ENCODE measurements at regions not wholly inside any gene's neighbourhood (a gene's known extent, or its start where the extent isn't known, plus 50 kb on each side); places are given as distances from the start of the nearest gene placed in this dataset.

DNA sequence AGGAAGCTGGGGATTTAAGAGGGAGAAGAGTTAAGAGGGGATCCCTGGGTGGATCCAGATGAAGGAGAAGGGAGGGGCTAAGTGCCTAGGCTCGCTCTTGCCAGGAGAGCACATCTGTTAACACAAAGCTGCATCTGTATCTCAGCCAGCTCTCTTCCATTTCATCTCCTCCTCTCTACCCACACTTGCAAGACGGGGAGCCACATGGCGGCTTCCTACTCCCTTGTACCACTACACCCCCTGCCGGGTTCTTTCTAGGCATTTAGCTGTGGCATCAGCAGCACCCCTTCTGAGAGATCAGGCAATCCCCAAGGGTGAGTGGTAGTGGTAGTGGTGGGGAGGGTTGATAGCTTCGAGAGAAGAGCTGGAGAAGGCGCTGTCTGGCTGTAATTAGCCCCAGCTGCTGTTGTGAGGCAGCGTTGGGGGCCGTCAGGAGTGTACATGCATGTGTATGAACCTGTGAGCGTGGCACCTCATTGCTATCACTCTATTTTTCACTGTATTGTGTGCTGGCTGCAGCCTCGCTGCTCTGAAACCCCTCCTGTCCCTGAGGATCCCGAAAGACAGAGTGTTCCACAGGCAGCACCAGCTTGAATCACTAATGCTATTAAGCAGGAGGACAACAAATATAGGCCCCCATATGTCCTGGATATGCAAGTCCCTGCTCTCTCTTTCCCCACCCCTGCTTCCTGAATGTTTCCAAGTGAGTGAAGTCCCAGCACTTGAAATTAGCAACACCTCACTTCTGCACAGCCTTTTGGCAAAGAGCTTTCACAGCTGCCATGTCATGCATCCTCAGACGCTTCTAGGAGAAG, 73.7 kb downstream of the RTL9 start:
- no peak for DNase-seq

DNA sequence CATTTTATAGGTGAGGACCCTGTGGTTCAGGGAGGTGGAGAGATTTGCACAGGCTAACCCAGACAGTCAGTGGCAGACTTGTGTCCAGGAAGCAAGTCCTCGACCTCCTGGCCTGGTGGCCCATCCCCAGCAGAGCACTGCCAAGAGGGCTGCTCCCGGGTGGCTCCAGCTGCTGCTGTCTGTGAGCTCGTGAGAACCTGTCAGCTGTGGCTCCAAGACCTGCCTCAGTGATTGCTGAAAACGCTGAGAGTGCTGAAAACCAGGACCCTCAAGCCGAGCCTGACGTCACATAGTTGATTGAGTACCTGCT, 74.2 kb downstream of the RTL9 start:
- DNase-seq, result no peak

DNA sequence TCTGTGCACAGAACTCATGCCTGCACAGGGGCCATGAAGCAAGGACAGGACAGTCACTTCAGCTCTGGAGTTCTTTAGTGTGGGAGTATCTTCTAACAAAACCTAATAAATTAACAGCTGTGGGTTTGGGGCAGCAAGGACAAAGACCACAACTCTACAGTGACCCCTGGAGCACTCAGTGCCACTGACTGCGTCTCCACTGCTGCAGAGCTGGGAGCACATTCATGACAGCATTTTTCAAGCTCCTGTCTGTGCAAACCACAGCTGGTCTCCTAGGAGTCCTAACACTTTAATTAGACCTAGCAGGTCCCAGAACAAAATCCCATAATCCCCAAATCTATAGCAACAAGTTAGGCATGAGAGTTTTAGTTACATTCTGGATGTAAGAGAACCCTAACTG, 76.5 kb downstream of the RTL9 start:
- DNase-seq, result no peak

DNA sequence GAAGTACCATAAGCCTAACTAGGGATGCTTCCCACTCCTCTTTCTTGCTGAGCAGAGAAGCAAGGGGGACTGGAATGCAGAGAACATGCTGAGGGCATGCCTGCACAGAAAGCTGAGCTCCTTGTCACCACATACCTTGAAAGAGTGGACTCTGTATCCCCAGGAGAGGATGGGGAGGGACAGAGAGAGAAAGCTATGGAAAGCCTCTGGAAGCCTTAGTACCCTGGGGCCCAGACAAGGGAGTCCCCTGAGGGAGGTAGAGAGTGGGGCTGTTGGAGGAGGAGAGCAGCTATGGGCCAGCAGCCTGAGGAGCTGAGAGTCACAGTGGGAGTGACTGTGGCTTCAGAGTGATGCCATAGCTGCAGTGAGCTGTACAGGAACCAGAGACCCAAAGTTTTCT, 77.9 kb downstream of the RTL9 start:
- no peak for DNase-seq

DNA sequence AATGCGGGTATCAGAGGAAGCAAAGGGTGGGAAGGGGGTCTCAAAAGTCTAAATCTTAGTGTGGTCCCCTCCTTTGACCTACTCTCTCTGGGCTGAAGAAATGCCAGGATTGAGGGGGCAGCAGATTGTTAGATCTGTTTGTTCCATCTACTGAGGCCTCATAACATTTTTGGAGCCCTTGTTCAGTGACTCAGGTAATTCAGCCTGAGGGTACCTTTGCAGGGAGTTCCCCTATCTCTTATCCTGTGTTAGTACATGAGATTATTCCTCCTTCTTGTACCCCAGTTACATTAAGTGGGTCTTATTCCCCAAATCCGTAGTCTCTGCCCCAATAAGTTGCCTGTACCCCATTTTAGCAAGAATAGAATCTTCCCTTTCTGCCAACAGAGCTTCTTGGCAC, 79.0 kb downstream of the RTL9 start:
- DNase-seq, result no peak

DNA sequence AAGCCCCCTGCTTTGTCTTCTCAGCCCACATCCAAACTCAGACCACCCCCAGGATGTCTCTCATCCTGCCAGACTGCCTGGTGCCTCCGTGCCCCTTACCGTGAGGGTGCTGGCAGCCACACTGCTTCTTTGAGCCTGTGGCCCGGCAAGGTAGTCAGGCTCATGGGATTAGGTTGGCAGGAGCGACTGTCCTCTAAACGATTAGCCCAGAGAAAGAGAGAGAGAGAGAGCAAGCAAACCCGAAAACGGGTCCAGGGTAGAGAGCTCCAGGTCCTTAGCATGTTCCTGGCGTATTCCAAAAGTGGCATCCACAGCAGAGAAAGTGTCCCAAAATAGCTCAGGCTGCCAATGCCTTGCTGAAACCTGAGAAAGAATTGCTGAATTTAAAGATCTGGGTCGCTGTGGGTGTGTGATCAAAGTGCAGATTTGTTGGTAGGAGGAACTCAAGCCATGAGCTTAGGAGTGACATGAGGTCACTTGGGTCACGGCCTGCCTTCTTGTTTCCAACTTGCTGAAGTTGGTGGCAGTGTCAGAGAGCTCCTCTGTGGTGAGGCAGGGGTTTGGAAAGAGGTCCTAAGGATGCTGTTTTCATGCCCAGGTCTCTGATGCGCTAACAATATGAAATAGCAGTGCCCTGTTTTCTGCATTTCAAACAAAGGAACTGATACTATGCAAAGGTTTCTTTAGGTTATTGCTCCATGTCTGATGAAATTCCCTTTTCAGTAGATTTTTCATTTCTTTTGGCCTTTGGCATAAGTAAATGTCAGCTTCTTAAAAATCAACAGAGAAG, 81.6 kb downstream of the RTL9 start:
- no peak for DNase-seq

DNA sequence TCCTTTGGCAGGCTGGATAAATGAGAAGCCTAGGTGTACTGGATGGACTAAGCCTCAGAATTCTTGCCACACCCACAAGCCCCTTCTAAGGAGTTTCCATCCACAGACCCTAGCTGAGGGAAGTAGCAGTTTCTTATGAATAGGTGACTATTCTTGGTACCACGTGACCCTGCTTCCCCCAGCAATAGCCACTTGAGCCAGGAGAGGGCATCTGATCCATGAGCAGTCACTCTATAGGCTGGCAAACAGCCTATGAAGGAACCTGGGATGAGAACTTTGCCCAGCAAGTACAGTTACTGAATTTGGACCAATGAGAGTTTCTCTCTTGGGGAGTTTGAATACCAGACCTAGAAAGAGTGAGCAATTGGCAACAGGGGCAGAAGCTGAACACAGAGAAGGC, 84.0 kb downstream of the RTL9 start:
- peak; percentile 32 for DNase-seq

DNA sequence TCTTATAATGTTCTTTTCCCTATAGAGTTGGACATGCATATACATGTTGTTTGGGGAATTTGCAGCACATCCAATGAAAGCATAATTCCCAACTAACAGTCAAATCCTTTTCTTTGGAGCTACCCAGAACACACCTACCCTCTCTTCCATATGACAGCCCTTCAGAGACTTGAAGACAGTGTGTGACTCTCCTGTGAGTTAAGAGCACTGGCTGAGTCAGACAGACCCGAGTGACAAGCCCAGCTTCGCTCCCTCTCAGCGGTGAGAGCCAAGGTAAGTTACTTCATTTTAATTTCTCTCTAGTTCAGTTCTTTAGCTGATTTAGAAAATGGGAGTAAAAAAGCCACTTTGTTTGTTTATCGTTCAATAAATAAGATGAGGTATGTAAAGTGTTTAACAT, 86.3 kb downstream of the RTL9 start:
- no peak for DNase-seq

DNA sequence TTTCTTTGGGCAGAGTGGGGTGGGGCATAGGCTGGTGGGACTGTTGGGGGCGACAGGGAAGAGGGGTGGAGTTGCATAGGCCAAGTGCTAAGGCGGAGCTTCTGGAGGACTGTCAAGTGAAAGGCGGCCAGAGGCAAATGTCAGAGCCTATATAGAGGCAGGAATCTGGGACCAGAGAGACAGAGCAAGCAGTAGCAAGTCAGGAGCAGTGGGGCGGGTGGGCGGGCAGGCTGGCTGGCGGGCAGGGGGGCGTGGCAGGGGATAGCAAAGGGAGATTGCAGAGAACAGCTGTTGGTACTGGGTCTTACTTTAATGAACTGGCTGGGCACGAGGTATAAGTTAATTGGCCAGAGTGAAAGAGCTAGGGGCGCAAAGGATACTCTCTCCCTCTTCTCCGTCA, 89.8 kb downstream of the RTL9 start:
- no peak for DNase-seq

DNA sequence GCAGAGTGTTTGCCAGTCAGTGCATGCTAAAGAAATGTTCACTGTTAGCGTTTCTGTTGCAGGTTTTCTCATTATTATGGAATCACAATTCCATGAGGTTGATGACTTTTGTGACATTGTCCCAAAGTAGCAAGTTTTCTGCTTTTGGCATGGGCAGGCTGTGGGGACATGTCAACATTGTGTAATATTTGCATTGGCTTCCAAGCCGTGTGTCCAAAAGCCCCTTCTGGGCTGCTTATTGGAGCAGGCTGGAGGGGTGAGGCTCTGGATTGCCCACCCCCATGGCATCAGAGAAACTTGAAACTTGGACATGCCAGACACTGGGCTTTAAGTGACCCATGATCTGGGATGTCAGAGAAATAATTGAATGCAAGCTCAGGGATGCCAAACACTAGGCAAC, 90.7 kb downstream of the RTL9 start:
- DNase-seq, result no peak

DNA sequence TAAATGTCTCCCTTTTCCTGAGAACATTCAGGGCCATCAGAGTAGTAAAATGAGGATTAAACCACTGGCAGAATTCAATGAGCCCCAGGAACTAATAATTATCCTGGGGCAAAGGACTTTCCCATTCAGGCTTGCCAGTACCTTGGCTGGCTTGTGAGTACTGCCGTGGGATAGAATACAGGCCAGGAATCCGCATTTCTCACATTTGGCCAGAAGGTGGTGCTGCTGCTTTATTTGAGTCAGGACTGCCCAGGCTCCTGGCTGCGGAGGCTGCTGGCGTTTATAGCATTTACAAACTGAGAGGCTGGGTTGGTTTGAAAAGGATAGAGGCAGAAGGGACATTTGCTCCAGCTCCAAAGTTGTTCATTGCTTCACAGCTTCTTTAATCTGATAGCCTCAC, 91.4 kb downstream of the RTL9 start:
- peak; percentile 49 for DNase-seq

DNA sequence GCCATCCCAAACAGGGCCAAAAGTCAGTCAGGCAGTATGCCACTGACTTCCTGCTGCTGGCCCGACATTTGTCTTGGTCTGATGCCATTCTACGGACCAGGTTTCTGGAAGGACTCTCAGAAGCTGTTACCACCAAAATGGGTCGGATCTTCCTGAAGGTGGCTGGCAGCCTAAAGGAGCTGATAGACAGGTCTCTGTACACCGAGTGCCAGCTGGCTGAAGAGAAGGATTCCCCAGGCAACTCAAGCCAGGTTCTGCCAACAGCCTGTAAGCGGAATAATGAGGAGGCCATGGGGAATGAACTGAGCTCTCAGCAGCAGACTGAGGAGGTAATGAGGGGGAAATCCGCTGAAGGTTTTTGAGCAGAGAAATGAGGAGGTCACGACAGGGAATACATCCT, 95.7 kb downstream of the RTL9 start:
- no peak for DNase-seq

DNA sequence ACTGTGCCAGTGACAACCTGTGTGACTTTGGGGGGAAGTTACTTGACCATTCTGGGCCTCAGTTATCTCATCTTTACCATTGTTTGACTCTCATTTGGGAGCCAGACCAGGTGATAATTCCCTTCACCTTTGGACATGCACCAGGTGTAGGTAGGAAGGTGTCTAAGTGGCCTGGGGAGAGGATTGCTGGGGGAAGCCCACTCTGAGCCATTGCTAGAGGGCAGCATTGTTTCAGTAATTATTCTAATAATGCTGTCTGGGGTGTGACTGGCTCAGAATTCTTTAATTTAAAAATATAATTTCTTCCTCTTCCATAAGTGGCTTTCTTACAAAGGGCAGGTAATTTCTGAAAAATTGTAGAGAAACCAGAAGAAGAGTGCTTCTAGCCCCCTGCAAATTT, 104.3 kb downstream of the RTL9 start:
- no peak for DNase-seq

DNA sequence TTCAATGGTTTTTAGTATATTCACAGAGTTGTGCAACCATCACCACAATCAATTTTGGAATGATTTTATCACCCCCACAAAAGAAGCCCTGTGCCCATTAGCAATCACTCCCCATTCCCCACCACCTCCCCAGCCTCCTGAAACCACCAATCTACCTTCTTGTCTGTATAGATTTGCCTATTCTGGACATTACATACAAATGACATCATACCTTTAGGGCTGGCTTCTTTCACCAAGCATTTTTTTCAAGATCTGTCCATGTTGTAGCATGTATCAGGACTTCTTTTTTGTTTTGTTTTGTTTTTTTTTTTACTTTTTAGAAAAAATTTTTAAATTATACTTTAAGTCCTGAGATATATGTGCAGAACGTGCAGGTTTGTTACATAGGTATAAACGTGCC, 108.1 kb downstream of the RTL9 start:
- no peak for DNase-seq

DNA sequence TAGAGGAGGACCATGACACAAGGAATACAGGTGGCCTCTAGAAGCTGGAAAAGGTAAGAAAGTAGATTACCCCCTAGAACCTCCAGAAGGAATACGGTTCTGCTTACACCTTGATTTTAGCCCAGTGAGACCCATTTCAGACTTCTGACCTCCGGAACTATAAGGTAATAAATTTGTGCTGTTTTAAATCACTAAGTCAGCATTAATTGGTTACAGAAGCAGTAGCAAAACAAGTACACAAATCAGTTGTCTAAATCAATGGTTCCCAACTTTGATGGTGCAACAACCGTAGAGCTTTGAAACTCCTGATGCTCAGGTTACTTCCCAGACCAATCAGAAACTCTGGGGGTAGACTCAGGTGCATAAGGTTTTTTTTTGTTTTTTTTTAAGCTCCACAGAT, 113.6 kb downstream of the RTL9 start:
- DNase-seq, result no peak

DNA sequence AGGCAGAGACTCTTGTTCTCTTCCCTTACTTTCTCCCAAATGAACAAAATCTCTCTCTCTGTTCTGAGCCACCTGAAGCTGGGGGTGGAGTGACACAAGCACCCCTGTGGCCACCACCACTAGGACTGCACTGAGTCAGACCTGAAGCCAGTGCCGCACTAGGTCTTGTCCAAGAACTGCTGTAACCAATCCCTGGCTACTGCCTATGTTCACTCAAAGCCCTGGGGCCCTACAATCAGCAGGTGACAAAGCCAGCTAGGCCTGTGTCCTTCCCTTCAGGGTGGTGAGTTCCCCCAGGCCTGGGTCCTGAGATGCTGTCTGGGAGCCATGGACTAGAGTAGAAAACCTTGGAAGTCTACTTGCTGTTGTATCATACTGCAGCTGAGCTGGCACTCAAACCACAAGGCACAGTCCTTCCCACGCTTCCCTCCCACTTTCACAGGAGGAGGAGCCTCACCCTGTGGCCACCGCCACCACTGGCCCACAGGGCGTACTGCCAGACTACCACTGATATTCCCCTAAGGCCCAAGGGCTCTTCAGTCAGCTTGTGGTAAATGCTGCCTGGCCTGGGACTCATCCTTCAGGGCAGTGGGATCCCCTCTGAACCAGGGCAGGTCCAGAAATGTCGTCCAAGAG, 119.1 kb downstream of the RTL9 start:
- no peak for DNase-seq

DNA sequence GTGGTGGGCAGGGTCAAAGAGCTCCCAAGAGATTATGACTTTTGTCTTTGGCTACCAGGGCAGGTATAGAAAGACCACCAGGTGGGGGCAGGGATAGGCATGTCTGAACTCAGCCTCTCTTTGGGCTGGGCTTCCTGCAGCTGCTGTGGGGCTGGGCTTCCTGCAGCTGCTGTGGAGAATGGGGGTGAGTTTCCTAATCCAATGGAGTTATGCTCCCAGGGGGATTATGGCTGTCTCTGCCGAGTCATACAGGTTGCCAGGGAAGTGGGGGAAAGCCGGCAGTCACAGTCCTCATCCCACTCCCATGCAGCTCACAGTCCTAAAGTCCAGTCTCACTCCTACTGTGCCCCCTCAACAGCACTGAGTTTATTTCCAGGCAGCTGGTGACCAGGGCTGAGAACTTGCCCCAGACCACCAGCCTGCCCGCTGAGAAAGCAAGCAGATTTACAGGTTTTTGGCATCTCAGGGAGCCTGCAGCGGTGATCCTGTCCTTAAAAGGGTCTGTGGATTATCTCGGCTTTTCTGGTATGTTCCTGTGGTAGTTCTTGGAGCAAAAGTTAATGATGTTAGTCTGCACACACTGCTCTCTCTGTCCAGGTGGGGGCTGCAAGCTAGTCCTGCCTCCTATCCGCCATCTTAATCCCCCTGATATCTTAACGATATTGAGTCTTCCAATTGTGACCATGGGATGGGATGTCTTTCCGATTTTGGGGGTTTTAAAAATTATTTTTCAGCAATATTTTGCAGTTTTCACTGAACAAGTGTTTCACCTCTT, 133.4 kb downstream of the RTL9 start:
- no peak for DNase-seq

DNA sequence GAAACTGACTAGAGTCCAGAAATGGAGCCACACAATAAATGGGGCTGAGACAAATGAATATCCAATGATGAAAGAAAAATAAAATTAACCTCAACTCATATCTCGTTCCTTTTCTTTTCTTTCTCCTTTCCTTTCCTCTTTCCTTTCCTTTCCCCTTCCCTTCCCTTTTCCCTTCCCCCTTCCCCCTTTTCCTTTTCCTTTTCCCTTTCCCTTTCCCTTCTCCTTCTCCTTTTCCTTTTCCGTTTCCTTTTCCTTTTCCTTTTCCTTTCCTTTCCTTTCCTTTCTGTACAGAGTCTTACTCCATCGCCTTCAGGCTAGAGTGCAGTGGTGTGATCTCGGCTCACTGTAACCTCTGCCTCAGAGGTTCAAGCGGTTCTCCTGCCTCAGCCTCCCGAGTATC, 146.3 kb downstream of the RTL9 start:
- DNase-seq, result no peak

DNA sequence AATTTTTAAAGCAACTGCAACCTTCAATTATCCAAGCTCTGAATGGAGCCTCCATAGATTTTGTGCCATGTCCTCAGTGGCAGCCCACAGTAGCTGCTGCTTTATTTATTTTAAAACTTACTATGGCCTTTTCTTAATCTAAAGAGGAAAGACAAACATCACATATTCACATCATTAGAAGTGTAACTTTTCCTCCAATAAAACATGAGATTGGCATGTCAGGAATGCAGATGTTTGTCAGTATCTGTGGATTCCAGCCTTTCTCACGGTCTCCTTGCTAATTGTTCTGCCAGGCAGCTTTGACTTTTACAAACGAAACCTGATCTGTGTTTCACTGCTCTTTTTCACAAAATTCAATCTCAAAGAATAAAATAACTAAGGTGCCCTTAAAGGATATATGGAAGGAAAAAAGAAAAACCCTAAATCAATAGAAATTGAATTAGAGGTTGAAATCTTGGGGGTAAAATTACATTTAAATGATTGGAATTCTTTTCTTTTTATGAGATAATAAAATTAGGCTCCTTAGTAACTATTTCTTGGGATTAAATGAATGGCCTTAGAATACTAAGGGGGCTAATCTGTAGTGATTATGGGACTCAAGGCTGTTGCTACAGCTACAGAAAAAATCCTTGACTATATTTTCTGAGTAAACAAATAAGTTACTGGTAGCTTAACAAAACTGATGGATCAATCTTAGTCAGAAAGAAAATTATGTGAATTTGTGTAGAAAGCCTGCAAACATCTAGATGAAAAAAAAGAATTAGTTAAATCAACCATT, 151.3 kb downstream of the RTL9 start:
- DNase-seq, result peak; percentile 61

DNA sequence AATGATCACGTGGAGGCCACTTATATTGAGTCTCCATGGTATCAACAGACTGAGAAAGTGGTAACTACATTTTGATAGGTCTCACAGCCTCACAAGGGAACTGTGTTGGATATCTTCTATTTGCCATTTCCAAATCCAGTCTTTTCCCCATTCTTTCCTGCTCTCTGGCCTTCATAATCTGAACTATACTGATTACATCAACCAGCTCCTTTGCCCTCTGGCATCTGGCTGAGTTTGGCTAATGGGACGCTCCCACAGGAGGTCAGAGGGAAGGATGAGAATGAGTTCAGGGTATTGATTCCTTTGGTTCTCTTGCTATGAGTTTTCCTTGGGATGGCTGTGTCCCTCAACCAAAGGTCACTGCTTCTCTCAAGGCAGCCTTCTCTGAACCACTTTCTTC, 152.6 kb downstream of the RTL9 start:
- no peak for DNase-seq

DNA sequence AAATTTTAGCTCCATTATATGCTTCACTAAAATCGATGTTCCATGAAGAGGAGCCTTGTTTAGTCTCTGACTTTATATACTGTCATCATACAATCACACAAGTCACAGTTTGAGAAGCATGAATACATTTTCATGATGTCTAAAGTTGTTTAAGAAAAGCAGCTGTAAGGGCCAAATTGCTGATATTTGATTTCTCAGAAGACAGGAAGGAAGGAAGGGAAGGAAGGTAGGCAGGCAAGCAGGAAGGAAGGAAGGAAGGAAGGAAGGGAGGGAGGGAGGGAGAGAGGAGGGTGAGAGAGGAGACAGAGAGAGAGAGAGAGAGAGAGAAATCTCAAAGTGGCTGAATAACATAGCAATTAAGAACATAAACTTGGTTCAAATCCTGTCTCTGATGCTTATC, 153.7 kb downstream of the RTL9 start:
- DNase-seq, result no peak

DNA sequence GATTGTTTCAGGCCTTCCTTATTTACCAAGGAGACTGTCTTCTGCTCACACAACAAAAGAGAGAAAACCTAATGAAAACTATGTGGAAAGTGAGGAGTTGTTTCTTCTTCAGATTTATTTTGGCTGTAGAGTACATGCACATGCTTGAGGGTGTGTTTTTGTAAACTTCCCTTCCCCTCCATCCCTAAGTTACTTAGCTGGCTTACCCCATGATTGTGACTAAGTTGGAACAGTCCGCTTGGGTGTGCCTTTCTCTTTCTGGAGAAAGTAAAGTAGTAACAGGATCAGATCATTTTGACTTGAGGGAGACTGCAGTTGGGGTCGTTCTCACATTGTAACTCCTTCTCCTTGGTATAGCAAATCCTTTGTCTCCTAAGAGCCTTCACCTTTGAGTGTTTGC, 155.9 kb downstream of the RTL9 start:
- no peak for DNase-seq
